Forelimb muscle (tissue), 1 donor: ENCODE measurements at regions not wholly inside any gene's neighbourhood (a gene's known extent, or its start where the extent isn't known, plus 50 kb on each side); places are given as distances from the start of the nearest gene placed in this dataset.
"Not testable (repeated sequence)": the region's sequence is repeated elsewhere in the genome, so short reads cannot be mapped to it uniquely, and the experiment has no call there.

Experiments used
- DNase-seq: peaks from one replicate; pipeline ENCODE4 v3.0.0-alpha.2; 2013; ENCODE audit warnings: low read depth

DNA sequence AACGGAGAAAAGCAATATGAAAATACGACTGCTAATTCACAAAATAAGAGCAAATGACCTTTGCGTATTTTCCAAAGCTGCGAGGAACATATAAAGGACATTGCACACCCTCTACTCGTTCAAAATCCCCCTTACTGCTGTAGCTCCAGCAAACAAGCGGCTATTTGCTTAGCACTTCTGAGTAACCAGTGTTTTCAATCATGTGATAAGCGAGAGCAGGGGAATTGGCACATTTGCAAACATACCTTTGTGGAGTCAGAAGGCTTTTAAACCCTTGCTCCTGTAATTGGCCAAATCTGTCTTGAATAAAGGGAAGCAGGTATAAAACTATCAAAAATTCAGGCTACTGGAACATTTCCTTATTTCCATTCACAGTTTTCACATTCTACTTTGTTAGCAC, 610.2 kb downstream of the UBE2NL start:
- no peak for DNase-seq

DNA sequence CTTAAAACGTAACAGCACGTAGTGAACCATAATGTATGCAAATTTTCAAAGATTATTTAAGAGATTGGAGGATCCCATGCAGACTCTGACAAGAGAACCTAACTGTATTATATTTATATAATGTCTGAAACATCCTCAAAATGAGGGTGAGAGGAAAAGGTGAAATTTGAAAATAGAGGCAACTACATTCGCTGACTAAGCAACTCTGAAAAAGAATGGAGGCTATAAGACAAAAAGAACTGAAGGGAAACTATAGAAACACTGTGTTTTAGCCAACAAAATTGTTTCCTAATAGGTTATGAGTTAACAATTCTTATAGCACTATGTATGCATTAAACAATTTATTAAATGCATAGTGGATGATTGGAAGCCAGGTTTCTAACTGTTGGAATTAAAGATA, 648.0 kb downstream of the UBE2NL start:
- DNase-seq = no peak

DNA sequence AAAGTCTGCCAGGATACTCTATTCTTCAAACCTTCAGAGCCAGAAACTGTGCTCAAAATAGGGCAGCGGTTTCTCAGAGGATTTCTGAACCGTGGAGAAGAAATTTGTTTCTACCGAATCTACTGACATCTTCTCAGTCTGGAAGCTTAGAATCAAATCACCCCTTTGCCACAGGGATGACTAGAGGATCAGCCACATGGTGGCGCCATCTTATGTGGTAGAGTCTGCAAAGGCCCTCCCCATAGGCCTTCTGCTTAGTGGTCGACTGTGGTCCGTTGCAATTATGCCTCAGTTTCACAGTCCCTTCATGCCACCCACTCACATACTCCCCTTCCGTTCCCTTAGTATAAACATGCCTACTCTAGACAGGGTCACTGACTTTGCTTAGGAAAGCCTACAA, 680.7 kb upstream of the SPANXN1 start:
- no peak for DNase-seq

DNA sequence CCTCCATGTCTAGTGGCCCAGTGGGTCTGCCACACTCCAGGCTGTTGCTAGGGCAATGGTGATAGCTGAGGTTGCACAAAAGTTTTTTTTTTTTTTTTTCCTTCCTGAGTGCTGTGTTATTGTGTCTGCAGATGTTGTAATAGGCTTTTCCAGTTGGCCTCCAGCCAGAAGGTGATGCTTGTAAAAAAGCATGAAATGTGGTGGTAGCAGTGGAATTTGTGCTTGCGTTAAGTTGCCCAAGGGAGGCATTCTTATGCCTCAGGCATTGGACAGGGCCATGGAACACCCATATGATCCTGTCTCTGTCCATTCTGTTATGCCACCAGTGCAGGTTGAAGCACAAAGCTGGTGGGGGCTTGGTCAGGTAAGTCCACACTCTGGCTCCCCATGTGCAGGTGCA, 660.5 kb upstream of the SPANXN1 start:
- no peak for DNase-seq

DNA sequence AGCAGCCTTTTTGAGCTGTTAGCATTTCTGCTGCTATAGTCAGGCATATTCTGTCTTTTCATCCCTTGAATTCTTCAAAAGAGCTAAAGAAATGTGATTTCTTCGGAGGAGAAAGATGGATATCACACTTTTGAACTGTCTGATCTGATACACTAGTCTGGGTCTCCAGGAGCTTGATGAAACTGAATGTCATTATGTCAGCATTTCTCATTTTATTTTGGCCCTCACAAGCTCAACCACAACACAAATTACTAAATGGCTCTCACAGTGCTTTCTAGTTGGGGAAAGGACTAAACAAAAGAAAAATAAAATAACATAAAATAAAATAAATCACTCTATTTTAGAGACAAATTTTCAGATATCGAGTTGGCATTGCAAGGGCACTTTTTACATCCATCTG, 655.3 kb upstream of the SPANXN1 start:
- DNase-seq = no peak

DNA sequence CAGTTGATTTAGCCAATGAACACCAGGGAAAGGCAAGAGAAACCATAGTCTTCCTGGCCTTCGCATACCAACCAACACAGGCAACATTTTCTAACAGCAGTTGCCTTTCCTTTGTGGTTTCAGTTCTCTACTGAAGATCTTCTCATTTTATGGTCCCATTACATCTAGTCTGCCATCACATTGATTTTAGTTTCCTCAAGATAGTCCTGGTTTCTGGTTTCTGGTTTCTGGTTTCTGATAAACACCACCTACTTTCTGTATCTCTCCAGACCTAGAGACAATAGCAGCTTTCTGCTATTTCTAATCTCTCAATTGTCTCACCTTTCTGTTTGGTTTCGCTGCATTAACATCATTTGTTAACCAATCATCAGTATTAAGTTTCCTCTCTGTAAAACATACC, 646.3 kb upstream of the SPANXN1 start:
- DNase-seq = no peak

DNA sequence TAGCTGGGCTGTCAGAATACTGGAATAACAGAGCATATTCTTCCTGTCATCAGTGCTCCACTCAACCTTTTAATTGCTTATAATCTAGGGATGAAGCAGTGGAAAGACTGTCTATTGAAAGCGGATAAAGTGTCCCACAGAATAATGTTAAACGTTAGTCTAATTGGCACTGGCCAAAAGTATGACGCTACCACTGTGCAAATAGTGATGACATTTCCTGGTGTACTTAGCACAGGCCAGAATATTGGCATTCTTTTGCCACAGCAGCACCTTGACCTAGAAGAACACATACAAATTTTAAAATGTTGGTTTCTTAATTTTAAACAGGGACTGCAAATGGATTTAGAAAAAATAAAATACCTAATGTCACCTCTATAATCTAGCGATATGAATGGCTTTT, 635.2 kb upstream of the SPANXN1 start:
- no peak for DNase-seq

DNA sequence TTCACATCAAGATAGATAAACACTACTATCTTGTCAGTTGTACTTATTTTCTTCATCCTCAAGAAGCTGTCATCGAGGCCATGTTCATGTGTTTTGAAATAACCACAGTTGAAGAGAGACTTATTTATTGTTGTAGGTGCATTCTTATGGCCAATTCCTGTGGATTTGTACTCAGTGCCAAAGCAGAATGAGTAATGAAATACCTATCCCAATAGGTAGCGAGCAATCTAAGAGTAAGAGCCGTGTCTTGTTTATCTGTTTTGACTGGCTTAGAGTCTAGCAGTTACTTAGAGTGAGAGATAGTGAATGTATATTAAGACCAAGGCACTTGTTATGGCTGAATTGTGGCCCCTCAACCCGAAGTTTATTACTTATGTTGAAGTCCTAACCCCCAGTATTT, 631.0 kb upstream of the SPANXN1 start:
- no peak for DNase-seq

DNA sequence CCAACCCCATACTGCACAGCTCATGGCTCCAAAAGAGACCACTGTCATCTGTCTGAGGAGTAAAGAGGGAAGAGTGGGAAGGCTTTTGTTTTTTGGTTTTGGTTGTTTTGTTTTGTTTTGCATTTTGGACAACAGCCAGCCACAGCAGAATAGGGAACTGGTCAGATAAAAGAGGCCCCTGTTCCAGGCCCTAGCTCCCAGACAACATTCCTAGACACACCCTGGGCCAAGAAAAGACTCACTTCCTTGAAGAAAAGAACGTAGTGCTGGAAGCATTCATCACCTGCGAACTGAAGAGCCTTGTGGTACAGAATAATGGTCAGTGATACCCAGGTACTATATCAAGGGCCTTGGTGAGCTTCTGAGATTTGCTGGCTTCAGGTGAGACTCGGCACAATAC, 619.4 kb upstream of the SPANXN1 start:
- DNase-seq = no peak

DNA sequence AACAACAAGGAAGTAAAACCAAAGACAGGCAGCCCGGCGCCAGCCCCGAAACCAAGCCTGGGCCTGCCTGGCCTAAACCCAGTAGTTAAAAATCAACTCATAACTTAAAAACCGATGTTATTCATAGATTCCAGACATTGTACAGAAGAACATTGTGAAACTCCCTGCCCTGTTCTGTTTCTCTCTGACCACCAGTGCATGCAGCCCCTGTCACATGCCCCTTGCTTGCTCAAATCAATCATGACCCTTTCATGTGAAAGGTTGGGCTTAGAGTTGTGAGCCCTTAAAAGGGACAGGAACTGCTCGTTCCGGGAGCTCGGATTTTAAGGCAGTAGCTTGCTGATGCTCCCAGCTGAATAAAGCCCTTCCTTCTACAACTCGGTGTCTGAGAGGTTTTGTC, 612.9 kb upstream of the SPANXN1 start:
- DNase-seq = not testable (repeated sequence)

DNA sequence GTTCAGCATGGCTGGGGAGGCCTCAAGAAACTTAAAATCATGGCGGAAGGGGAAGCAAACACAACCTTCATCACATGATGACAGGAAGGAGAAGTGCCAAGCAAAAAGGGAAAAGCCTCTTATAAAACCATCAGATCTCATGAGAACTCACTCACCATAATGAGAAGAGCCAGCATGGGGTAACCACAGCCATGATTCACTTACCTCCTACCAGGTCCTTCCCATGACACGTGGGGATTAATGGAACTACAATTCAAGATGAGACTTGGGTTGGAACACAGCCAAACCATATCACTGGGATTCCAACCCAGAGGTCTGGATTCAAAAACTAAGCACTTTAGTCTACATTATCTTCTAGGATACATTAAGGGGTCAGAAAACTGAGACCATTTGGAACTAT, 609.6 kb upstream of the SPANXN1 start:
- no peak for DNase-seq

DNA sequence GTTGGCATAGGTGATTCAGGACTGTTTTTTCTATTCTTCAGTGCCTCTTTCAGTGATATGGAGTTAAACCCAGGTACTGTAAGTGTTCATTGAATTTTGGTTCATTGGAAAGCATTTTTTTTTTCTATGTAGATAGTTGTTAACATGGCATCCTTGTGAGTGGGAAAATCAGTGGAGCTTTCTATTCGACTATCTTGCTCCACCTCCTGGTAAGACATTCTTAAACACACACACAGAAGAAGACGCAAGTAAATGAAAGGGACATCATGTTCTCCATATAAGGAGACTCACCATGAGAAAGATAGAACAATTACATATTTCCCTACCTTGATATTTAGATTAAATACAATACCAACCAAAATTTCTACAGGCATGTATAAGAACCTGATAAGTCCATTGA, 598.5 kb upstream of the SPANXN1 start:
- no peak for DNase-seq

DNA sequence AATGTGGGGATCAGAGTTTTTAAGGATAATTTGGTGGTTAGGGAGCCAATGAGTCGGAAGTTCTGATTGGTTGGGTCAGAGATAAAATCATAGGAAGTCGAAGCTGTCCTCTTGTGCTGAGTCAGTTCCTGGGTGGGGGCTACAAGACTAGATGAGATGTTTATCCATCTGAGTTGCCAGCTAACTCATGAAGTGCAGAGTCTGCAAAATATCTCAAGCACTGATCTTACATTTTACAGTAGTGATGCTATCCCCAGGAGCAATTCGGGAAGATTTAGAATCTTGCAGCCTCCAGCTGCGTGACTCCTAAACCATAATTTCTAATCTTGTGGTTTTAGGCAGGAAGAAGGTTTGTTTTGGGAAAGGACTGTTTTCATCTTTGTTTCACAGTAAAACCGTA, 565.8 kb upstream of the SPANXN1 start:
- DNase-seq = no peak

DNA sequence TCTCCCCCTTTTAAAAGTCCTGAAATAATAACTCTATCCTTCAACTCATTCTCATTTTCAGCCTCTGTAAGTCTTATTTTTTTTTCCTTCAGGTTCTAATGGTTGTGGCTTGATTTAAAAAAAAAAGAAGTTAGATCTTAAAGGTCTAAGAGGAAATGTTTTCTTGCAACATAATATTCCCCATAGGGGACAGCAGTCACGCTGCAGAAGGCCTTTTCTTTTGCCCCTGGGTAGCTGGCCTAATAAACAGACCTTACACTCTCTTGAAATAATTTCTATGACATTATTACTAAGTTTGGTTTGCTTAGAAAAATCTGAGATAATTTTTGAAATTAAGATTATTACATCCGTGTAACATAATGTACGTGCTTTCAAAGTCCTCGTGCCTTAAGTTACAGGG, 564.1 kb upstream of the SPANXN1 start:
- no peak for DNase-seq

DNA sequence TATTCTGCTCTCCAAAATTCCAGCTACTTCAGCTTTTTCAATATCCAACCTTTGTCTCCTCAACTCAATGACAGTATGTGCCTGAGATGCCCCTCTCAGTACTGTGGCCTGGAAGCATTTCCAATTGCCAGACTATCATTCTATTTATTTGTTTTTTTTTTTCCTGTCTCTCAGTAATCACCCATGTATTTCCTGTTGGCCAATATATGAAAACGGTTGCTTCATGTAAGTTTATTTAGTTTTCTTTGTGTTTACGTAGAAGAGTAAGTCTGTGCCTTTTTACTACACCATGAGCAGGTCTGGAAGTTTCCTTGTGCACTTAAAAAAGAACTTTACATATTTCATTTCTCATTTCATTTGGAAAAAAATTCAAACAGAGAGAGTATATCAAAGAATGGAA, 537.5 kb upstream of the SPANXN1 start:
- no peak for DNase-seq

DNA sequence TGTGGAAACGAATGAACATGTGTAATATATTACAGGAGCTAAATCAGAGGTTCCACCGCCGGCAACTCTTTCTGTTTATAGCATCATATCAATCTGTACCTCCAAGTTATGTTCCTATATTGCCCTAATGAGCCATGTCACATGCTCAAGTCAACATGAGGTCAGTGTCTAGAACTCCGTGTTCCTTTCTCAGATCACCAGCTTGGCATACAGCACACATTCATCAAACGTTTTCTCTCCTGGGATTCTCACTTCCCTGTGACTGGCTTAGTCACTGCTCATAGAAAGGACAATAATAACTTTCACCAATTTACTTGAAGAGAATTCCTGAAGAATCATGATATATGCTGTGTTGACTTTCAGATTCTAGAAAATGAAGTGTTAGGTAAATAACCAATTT, 532.0 kb upstream of the SPANXN1 start:
- no peak for DNase-seq

DNA sequence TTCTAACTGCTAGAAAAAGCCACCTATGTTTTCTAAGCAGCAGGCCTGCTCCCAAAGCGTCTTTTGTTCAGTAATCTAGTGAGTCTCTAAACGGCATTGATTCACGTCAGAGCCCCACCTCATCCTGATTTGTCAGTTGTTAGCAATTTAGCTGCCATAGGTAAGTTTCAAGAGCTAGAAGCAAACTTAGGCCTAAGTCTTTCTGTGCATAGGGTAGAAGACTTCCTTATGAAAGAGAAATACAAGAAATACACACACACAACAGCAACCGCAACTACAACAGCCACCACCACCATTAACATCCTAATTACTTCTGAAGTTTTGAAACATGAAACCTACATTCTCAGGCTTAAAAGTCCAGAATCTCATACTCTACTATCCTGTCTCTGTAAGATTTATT, 531.1 kb upstream of the SPANXN1 start:
- DNase-seq = no peak

DNA sequence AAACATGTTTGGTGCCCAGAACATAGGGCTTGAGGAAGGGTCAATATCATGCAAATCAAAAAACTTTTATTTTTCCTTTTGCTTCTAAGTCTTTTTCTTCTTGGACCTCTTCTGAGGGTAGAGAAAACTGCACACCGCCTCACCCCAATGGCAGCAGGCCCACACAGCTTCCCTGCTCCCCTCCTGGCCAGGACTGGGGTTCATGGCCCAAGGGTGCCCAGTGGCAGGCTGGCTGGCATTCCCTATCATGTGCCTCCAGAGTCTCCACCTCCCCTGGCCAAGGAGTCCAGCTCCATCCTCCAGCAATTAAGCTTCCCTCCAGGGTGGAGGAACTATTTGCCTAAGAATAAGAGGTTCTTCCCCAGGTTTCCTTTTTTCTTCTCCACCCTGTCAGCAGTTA, 529.6 kb upstream of the SPANXN1 start:
- DNase-seq = no peak

DNA sequence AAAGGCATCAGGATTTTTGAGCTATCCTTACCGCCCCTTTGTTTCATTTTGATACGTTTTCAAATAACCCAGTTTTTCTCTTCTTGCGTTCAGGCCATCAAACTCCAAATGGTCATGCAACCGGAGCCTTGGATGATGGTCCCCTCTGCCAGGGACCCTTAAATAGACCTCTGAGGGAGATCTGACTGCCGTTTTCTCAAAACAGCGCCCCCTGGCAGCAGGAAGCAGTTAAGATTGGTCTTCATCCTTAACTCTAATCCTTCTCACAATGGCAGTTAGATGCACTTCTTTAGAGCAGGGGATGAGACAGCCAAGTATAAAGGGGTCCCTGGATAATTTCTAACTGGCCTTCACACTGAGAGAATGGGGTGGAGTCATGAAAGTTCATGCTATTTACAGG, 525.0 kb upstream of the SPANXN1 start:
- no peak for DNase-seq

DNA sequence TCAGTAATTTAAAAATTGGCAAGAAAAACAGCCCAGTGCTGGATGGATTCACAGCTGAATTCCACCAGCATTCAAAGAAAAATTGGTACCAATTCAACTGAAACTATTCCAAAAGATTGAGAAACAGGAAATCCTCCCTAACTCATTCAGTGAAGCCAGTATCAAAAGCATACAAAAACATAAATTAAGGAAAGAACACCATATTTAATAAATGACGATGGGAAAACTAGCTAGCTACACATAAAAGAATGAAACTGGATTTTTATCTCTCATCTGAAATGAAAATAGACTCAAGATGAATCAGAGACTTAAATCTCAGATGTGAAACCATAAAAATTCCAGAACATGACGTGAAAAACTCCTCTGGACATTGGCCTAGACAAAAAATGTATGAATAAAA, 516.8 kb upstream of the SPANXN1 start:
- DNase-seq = no peak

DNA sequence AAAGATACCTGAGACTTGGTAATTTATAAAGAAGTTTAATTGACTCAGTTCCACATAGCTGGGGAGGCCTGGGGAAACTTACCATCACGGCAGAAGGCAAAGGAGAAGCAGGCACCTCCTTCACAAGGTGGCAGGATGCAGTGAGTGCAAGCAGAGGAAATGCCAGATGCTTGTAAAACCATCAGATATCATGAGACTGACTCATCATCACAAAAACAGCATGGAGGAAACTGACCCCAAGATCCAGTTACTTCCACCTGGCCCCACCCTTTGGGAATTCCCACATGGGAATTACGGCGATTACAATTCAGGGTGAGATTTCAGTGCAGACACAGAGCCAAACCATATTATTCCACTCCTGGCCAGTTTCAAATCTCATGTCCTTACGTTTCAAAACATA, 514.7 kb upstream of the SPANXN1 start:
- no peak for DNase-seq

DNA sequence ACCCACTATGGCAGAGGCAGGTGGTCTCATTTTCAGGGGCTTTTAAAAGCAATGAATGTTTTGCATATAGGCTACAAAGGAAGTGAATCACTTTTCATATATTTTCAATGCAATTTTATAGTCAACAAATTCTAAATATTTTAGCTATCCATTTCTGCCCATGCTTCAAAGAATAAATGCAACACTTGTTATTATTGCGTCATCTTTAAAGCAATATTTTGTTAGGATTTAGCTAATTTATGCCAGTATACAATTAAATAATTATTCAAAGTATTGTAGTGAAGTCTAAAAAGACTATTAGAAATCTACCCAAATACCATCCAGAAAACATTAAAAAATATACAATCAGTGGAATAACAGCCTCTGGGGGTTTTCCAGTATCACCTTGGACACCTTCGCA, 509.1 kb upstream of the SPANXN1 start:
- no peak for DNase-seq

DNA sequence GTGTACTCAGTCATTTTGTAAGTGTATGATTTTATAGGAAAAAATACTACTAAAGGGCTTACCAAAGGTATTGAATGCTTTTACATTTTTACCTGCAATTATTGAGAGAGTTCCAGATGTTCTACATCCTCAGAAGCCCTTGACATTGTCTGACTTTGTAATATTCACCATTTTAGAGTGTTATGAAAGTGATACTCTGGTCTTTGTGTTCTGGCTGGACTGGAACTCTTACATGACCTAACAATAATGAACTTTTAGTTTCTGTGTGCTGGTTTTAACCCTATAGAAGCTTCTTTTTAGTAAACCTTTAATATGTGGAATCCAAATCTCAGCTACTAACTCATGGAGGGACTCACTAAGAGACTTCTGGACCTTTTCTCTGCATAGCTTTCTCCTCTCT, 478.8 kb upstream of the SPANXN1 start:
- no peak for DNase-seq

DNA sequence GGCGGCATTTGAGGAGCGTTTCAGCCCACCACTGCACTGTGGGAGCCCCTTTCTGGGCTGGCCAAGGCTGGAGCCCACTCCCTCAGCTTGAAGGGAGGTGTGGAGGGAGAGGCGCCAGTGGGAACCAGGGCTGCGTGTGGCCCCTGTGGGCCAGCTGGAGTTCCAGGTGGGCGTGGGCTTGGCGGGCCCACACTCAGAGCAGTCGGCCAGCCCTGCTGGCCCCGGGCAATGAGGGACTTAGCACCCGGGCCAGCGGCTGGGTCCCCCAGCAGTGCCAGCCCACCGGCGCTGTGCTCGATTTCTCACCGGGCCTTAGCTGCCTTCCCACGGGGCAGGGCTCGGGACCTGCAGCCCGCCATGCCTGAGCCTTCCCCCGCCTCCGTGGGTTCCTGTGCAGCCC, 463.8 kb upstream of the SPANXN1 start:
- not testable (repeated sequence) for DNase-seq

DNA sequence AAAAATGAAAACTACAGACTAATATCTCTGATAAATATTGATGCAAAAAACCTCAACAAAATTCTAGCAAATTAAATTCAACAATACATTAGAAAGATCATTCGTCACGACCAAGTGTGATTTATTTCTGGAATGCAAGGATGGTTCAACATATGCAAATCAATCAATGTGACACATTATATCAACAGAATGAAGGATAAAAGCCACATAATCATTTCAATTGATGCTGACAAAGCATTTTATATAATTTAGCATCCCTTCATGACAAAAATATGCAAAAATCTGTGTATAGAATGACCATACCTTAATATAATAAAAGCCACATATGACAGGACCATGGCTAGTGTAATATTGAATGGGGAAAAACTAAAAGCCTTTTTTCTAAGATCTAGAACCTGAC, 457.2 kb upstream of the SPANXN1 start:
- no peak for DNase-seq
